ENCODE measurements at regions not wholly inside any gene's neighbourhood (a gene's known extent, or its start where the extent isn't known, plus 50 kb on each side); places are given as distances from the start of the nearest gene placed in this dataset.

- DNase-seq (ENCODE audit: low spot score) (no peak), ATAC-seq (no peak)
- Mint-ChIP-seq H3K9me3 (no peaks in the 10 kb centered on the region; the same call in 1 of the 2 replicates), H3K4me3 (no peak overlapping the region), H3K27ac (no peak overlapping the region), H3K4me1 (peaks cover 24% of the 10 kb centered on the region), H3K36me3 (no peaks in the 10 kb centered on the region), H3K27me3 (ENCODE audit: low read depth) (no peaks in the 10 kb centered on the region; the same call in 1 of the 2 replicates)
- TF ChIP-seq NR3C1 (CRISPR knock-in tag; conservative IDR thresholded peaks at IDR 0.05; ENCODE audit: low read depth) (no peak), TEAD4 (CRISPR knock-in tag; IDR thresholded peaks at IDR 0.05) (no peak), RELA (CRISPR knock-in tag; IDR thresholded peaks at IDR 0.05; ENCODE audit: borderline replicate concordance) (no peak), E2F4 (CRISPR knock-in tag; IDR thresholded peaks at IDR 0.05; ENCODE audit: borderline replicate concordance, low read depth) (no peak), USF2 (CRISPR knock-in tag; IDR thresholded peaks at IDR 0.05) (no peak), ZNF512 (CRISPR knock-in tag; IDR thresholded peaks at IDR 0.05; ENCODE audit: borderline replicate concordance) (no peak), ZNF396 (CRISPR knock-in tag; IDR thresholded peaks at IDR 0.05; ENCODE audit: borderline replicate concordance) (no peak), SMAD3 (CRISPR knock-in tag; IDR thresholded peaks at IDR 0.05; ENCODE audit: borderline replicate concordance) (no peak), ZBTB43 (CRISPR knock-in tag; IDR thresholded peaks at IDR 0.05) (no peak)
- ChIA-PET POLR2A (no interaction called here), CTCF (no interaction called here)
Measured at GRCh38 chr15:96267463-96267862, 63.0 kb upstream of the NR2F2 start.

GRCh38 chr15:96268442-96269204 is 61.9 kb upstream of the NR2F2 start:
- no peak overlapping the region for H3K27ac Mint-ChIP-seq
- TF ChIP-seq FOXK1 (CRISPR knock-in tag; IDR thresholded peaks at IDR 0.05) = no peak
- TF ChIP-seq ATF1 (CRISPR knock-in tag; IDR thresholded peaks at IDR 0.05) = no peak
- no peak for TF ChIP-seq TCF7 (CRISPR knock-in tag; IDR thresholded peaks at IDR 0.05; ENCODE audit: low read depth)
- TF ChIP-seq ESRRA (CRISPR knock-in tag; IDR thresholded peaks at IDR 0.05; ENCODE audit: borderline replicate concordance) = no peak
- TF ChIP-seq ZSCAN18 (CRISPR knock-in tag; IDR thresholded peaks at IDR 0.05) = no peak
- TF ChIP-seq GTF2I (CRISPR knock-in tag; conservative IDR thresholded peaks at IDR 0.05) = no peak
- no peak for TF ChIP-seq CBFB (CRISPR knock-in tag; IDR thresholded peaks at IDR 0.05; ENCODE audit: low read depth)
- no peak for TF ChIP-seq ZNF425 (CRISPR knock-in tag; conservative IDR thresholded peaks at IDR 0.05)
- TF ChIP-seq ZNF232 (CRISPR knock-in tag; IDR thresholded peaks at IDR 0.05) = no peak
- TF ChIP-seq FOXP4 (CRISPR knock-in tag; IDR thresholded peaks at IDR 0.05) = no peak
- TF ChIP-seq ZNF396 (CRISPR knock-in tag; IDR thresholded peaks at IDR 0.05; ENCODE audit: borderline replicate concordance) = no peak
- TF ChIP-seq ERG (CRISPR knock-in tag; IDR thresholded peaks at IDR 0.05) = no peak
- no peak for TF ChIP-seq IRF2 (CRISPR knock-in tag; IDR thresholded peaks at IDR 0.05; ENCODE audit: borderline replicate concordance, low read depth)

More at GRCh38 chr15:96268442-96269204, 61.9 kb upstream of the NR2F2 start:
- Mint-ChIP-seq H3K27me3 (ENCODE audit: low read depth) (no peaks in the 10 kb centered on the region; the same call in 1 of the 2 replicates), H3K4me1 (peaks cover 23% of the 10 kb centered on the region), H3K9me3 (no peaks in the 10 kb centered on the region; the same call in 1 of the 2 replicates), H3K36me3 (no peaks in the 10 kb centered on the region), H3K4me3 (no peak overlapping the region)
- POLR2A ChIA-PET = no interaction called here
- CTCF ChIA-PET = no interaction called here
- ATAC-seq (peak; percentile 72), DNase-seq (ENCODE audit: low spot score) (no peak)
